NCI-H748 treated with DMSO at 0.1 percent for 48 hours (cell line): ENCODE measurements at regions not wholly inside any gene's neighbourhood (a gene's known extent, or its start where the extent isn't known, plus 50 kb on each side); places are given as distances from the start of the nearest gene placed in this dataset.

Experiments used
- DNase-seq: peaks from one replicate; lab custom pipeline; 2025; lab: John Stamatoyannopoulos, UW

DNA sequence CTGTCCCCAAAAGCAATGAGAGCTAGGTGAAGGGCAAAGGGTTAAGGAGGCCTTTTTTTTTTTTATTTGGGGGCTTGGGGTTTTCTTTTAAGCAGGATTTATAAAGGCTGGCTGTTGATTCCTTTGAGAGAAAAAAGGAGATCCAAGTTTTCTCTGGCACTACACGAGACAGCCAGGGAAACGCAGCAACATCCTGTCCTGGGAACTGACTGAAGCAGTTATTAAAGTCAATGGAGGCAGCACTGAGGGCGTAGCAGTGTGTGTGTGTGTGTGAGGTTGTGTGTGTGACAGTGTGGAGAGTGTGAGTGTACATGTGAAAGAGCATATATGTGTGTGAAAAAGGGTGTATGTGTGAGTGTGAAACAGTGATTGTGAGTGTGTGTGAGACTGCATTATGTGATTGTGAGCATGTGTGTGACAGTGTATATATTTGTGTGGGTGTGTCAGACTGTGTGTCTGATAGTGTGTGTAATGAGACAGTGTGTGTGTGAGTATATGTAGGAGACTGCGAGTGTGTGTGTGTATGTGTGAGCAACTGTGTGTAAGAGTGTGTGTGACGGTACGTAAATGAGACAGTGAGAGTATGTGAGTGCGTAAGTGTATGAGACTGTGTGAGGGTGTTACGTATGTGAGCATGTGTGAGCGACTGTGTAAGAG is 65.9 kb upstream of the TIAM1 start:
- DNase-seq = no peak

DNA sequence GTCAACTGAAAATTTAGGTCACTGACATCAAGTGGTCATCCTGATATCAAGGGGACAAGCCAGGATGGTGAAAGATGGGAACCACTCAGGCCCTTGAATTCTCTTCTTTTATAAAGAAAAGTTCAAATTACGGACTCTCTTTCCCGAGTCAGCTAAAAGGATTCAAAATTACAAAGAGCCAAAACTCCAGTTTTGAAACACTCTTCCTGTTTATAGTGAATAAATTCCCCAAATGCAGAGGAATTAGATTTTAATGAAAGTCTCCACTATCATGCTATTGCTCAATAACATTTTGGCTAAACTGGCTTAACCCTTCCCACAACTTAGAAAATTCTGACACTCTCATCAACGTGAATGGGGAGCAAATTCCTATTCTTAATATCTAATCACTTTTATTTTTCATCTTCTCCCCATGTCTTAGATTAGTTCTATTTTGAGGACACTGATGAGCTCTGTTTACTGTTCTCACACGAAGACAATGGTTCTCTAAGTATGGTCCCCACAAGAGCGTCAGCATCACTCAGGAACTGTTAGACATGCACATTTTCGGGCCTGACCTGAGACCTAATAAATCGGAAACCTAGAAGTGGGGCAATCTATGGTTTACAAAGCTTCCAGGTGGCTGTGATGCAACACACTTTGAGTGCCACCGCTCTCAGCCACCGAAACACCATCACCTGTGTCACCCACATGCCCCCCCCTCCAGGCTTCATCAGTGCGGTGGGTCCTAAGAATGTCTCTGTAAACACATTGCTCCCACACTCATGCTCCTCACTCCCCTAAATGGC is 64.4 kb upstream of the TIAM1 start:
- DNase-seq = no peak

DNA sequence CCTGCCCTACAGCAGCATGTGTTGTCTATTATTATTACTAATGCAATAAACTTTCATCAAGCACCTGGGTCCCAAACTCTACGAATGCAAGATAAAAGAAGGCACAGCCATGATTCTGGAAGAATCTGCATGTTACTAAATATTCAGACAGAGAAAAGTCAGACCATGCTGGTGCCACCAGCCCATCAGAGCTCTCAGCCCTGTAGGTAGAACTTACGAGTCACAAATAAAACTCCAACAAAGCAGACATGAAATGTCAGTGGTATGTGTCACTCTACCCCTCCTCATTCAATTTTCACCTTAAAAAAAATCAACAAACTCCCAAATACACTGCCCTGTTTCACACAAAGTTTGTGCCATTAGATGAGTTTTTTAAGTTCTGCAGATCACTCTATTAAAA is 62.4 kb upstream of the TIAM1 start:
- no peak for DNase-seq

DNA sequence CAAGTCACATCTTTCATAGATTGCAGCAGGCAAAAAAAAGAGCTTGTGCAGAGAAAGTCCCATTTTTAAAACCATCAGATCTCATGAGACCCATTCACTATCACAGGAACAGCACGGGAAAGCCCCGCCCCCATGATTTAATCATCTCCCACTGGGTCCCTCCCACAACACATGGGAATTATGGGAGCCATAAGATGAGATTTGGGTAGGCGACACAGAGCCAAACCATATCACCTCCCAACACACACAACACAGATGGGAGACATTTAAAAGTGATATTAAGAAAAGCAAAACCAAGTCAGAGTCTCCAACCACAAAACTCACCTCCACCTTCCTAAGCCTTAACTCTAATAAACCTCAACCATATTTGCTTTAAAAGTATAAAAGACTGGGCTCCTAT is 61.5 kb upstream of the TIAM1 start:
- DNase-seq = no peak

DNA sequence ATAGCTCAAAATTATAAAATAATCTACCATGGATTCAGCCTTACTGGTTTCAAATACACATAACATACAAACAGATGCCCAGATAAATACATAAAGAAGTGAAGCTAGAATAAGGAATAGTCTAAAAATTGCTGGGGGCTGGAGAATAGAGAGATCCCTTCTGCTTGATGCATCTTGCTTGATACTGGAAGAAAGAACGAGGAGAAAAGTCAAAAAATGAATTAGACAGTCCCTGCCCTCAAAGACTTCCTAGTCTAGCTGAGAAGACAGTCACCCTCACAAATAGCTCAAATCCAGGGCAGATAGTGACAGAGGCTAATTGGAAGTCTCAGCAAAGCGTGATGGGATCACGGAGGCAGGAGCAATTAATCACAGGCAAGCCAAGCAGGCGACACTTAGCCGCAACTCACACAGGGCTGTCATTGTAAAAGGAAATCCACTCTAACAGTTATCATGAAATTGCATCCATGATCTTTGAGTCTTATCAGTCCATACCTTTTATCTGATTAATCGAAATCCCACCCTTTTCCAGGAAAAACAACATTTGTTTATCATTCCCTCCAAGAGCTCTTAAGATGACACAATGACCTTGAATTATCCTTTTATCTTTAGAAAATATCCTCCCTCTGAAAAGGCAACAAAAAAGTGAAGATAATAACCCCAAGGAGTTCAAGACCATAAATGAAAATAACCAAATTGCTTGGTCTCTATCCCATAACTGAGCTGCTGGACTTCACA is 59.7 kb upstream of the TIAM1 start:
- no peak for DNase-seq

DNA sequence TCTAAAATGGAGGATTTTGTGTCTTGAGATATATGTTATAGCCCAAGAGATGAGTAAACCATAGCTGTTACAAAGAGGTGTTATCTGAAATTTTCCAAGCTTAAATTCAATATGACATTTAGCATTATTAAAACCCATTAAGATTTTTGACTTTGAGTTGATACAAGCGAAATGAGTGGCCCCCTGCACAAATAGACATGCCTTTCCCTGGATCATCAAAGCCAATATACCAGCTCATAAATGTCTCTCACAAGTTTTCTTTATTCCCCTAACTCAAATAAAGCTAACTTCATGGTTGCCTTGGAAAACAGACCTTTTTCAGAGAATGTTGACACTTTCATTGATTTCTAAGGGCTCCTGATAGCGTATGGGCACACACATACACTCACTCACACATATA is 55.5 kb upstream of the TIAM1 start:
- DNase-seq = no peak

DNA sequence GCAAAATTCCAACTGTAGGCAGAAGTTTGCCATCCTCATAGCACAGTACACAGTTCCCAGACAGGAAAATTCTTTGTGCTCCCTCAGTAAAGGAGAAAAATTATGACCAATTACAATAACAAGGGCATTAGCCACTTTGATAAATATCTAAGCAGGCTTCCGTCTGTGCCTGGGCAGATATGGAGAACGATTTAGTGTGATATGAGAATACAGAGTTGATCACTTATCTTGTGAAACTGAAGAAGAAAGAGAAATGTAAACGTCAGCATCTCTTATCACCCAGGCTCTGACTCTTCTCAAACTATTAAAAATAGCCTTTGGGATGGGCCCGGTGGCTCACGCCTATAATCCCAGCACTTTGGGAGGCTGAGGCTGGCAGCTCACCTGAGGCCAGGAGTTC is 54.5 kb upstream of the TIAM1 start:
- DNase-seq = no peak

DNA sequence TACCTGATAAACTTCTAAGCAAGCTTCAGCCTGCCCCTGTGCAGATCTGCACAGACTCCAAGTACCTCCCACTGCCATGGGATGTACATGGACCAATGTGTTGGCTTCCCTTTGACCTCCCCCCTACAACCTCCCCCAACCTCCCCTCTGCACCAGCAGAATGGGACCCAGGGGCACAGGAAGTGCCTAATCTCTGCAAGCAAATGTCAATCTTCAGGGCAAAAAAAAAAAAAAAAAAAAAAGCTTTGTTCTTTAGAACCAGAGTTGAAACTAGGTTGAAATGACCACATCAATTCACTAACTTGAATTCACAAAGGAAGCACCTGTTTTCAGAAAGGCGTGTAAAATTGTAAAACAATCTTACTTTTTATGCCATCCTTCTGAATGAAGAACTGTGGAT is 53.9 kb upstream of the TIAM1 start:
- DNase-seq = no peak

DNA sequence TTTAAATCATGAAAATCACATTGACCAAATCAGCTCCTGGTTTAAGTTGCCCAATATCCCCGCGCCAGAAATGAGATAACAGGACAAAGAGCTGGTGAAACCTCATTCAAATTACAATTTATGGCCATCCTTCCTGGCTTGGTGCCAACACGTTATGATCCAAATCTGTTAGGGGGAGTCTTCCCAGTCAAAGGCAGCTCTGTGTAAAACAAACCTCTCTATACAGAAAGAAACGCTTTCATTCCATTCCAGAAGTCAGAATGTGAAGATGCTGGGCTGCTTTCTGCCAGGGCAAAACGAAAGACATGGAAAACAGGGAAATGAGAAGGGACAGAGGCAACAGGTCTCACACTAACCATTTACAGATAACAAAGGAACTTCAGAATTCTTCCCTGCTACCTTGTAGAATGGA is 53.5 kb upstream of the TIAM1 start:
- no peak for DNase-seq

DNA sequence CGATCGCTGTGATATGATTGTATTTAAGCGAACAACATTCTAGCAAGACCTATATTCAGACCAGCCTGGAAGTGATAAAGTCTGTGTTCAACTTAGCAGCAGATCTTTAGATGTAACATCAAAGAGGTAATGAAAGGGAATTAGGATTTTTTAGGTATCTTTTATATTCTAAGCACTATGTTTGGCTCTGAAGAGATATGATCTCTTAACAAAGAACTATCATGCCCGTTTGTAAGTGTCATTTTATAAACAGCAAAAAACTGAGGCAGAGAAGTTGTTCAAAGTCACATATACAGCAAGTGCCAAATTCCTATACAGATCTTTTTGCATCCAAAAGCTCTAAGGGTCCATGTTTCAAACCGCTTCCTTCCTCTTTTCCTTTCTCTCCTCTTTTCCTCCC is 53.0 kb upstream of the TIAM1 start:
- no peak for DNase-seq

DNA sequence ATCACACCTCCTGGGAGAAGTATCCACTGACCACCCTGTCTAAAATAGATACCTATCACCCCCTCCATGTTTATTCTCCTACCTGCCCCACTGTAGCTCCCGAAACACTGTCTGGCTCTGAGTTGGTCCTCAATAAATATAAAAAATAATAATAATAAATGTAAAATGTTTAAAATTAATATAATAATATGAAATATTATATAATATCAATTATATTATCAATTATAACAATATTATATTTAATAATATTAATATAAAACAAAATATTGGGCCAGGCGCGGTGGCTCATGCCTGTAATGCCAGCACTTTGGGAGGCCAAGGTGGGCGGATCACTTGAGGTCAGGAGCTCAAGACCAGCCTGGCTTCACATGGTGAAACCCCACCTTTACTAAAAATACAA is 52.3 kb upstream of the TIAM1 start:
- DNase-seq = no peak

DNA sequence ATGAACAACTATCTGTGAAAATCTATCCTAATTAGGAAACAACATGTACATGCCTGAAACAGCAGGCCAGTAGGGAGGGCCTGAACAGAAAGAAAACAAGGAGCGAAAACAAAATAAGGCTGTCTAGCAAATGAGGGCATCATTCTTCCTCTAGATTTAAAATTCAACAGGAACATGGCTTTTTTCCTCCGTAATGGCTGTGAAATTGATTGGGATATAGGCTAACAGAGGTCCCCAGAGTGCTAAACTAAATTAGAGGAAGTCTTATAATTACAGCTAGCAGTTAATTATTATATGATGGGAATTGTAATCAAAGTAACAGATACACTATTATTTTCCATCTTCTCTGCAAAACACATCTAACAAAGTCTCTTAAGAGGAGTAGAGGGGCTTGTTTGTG is 51.7 kb upstream of the TIAM1 start:
- DNase-seq = no peak

DNA sequence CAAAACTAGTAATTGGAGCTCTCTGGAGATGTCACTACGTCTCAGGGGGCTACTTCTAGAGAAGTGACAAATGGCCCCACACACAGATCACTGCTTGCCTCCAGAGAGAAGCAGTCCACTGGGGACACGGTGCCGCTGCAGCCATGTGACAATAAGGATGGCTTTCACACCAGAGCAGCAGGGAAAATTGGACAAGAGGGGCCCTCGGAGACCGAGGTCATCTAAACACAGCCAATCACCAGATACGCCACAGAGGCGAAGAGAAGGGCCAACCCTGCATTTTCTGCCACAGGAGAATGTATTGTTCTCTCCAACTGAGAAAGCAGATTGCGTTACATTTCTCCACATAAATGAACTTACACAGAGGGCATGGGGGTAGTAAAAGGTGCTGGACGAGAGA is 51.2 kb upstream of the TIAM1 start:
- DNase-seq = no peak

DNA sequence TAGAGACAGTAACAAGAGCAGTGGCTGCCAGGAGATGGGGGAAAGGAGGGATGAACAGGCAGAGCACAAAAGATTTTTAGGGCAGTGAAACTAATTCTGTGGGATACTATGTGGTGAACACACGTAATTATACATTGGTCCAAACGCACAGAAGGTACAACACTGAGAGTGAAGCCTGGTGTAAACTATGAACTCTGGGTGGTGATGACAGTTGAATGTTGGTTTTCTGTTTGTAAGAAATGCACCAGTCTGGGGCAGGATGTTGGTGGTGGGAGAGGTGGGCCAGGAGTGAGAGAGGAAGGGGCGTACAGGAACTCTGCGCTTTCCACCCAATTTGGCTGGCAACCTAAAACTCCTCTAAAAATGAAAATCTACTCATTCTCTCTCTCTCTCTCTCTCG is 50.2 kb upstream of the TIAM1 start:
- no peak for DNase-seq
